SK-N-SH (cell line): ENCODE measurements at regions not wholly inside any gene's neighbourhood (a gene's known extent, or its start where the extent isn't known, plus 50 kb on each side); places are given as distances from the start of the nearest gene placed in this dataset.

ENCODE experiments used
- CTCF ChIA-PET: fragments of 300-600, 350-600 bp; formaldehyde crosslinking; extraction: SDS; loops from one replicate; lab custom pipeline; 2021; lab: Yijun Ruan, JAX
- POLR2A ChIA-PET: fragments of 350-600 bp; sonication (Branson Sonifier 250); formaldehyde crosslinking; extraction: SDS; loops from one replicate; lab custom pipeline; 2020; ENCODE audit warnings: antibody characterized with exemption, inconsistent platforms; lab: Yijun Ruan, JAX
- DNase-seq: peaks from one replicate; pipeline ENCODE4 v3.0.0; 2012
- H2AFZ ChIP-seq: fragments of 200-600 bp; sonication (generic); 2 replicates; pipeline ENCODE4 v1.8.1; 2016; ENCODE audit warnings: antibody characterized with exemption, mild to moderate bottlenecking, low read depth
- H3F3A ChIP-seq: fragments of 200-600 bp; sonication (generic); replicated peaks from 2 replicates; pipeline ENCODE3; 2016; ENCODE audit warnings: antibody characterized with exemption, mild to moderate bottlenecking; ENCODE audit not compliant: insufficient read depth
- H3K27ac ChIP-seq, 2 experiments: fragments of 200-500 bp in 1 of 2; fragments of 200-600 bp in 1 of 2; sonication (Bioruptor generic) in 1 of 2; sonication (generic), shearing (Covaris generic) in 1 of 2; 2 replicates each; pipeline versions ENCODE4 v1.5.1 to v1.6.1; 2014 to 2016; ENCODE audit warnings: low read depth in 2 of 2, inconsistent platforms in 1 of 2, low read length in 1 of 2, mild to moderate bottlenecking in 1 of 2, mixed read lengths in 1 of 2
- H3K27me3 ChIP-seq: fragments of 200-600 bp; sonication (generic), shearing (Covaris generic); 2 replicates; pipeline ENCODE4 v1.6.1; 2016; ENCODE audit warnings: mixed run types; ENCODE audit not compliant: insufficient read depth
- H3K36me3 ChIP-seq, 2 experiments: fragments of 200-500 bp in 1 of 2; fragments of 200-600 bp in 1 of 2; sonication (Bioruptor generic) in 1 of 2; sonication (generic) in 1 of 2; replicated peaks in 1 of 2; 2 replicates each; pipeline versions ENCODE3 to v1.5.1; 2014 to 2016; ENCODE audit warnings: low read length in 1 of 2, mild to moderate bottlenecking in 1 of 2; ENCODE audit not compliant: insufficient read depth in 2 of 2, control insufficient read depth in 1 of 2
- H3K4me1 ChIP-seq, 2 experiments: fragments of 200-500 bp in 1 of 2; fragments of 200-600 bp in 1 of 2; sonication (Bioruptor generic) in 1 of 2; sonication (generic), shearing (Covaris generic) in 1 of 2; 2 replicates each; pipeline versions ENCODE4 v1.5.1 to v1.6.1; 2014 to 2016; ENCODE audit warnings: low read depth in 1 of 2, low read length in 1 of 2, mixed run types in 1 of 2; ENCODE audit not compliant: insufficient read depth in 2 of 2, control insufficient read depth in 1 of 2
- H3K4me2 ChIP-seq: fragments of 200-600 bp; sonication (generic), shearing (Covaris generic); 2 replicates; pipeline ENCODE4 v1.6.1; 2017; ENCODE audit warnings: mixed run types
- H3K4me3 ChIP-seq, 2 experiments: fragments of 200-500 bp in 1 of 2; fragments of 200-600 bp in 1 of 2; sonication (Bioruptor generic) in 1 of 2; sonication (generic), shearing (Covaris generic) in 1 of 2; 2 replicates each; pipeline versions ENCODE4 v1.5.1 to v1.8.1; 2014 to 2016; ENCODE audit warnings: low read depth in 2 of 2, inconsistent platforms in 1 of 2, low read length in 1 of 2, mild to moderate bottlenecking in 1 of 2, mixed read lengths in 1 of 2, moderate library complexity in 1 of 2
- H3K79me2 ChIP-seq: fragments of 200-600 bp; sonication (generic); 2 replicates; pipeline ENCODE4 v1.8.1; 2017; ENCODE audit warnings: mild to moderate bottlenecking; ENCODE audit not compliant: insufficient read depth
- H3K9ac ChIP-seq: fragments of 200-600 bp; sonication (generic); 2 replicates; pipeline ENCODE4 v1.6.1; 2017; ENCODE audit warnings: mixed run types
- H3K9me2 ChIP-seq: fragments of 200-600 bp; sonication (generic); 2 replicates; pipeline ENCODE4 v1.6.1; 2017; ENCODE audit warnings: mixed run types
- H3K9me3 ChIP-seq: fragments of 200-600 bp; sonication (generic); 2 replicates; pipeline ENCODE4 v1.6.1; 2017; ENCODE audit warnings: mixed run types, mild to moderate bottlenecking, moderate library complexity
- H4K20me1 ChIP-seq: fragments of 200-600 bp; sonication (generic); 2 replicates; pipeline ENCODE4 v1.6.1; 2017; ENCODE audit warnings: mild to moderate bottlenecking, mixed run types; ENCODE audit not compliant: insufficient read depth
- CHD2 ChIP-seq: fragments of 150-350 bp; IDR thresholded peaks from 2 replicates; pipeline ENCODE4 v1.6.1; 2018; ENCODE audit warnings: low read length; ENCODE audit not compliant: partially characterized antibody
- EP300 ChIP-seq, 2 experiments: IDR thresholded peaks; 2 replicates each; pipeline versions ENCODE4 v1.4.0 to v1.6.1; 2012; ENCODE audit warnings: borderline replicate concordance in 1 of 2, low read depth in 1 of 2, low read length in 1 of 2
- FOSL2 ChIP-seq: IDR thresholded peaks from 2 replicates; pipeline ENCODE4 v1.4.0; 2012; ENCODE audit warnings: low read depth, mild to moderate bottlenecking, moderate library complexity, borderline replicate concordance
- MXI1 ChIP-seq: IDR thresholded peaks from 2 replicates; pipeline ENCODE4 v1.6.1; 2012; ENCODE audit warnings: mild to moderate bottlenecking, low read depth, low read length, improper control_type of control experiment
- NRF1 ChIP-seq: IDR thresholded peaks from 2 replicates; pipeline ENCODE4 v1.6.1; 2012; ENCODE audit warnings: low read depth, mild to moderate bottlenecking, low read length
- PBX3 ChIP-seq: IDR thresholded peaks from 2 replicates; pipeline ENCODE4; 2012
- POLR2AphosphoS5 ChIP-seq: IDR thresholded peaks from 2 replicates; pipeline ENCODE4 v1.6.1; 2012; ENCODE audit warnings: low read depth, low read length
- RAD21 ChIP-seq: IDR thresholded peaks from 2 replicates; pipeline ENCODE4 v1.6.1; 2012; ENCODE audit warnings: mild to moderate bottlenecking, low read length
- RCOR1 ChIP-seq: fragments of 150-350 bp; IDR thresholded peaks from 2 replicates; pipeline ENCODE4 v1.6.1; 2017; ENCODE audit warnings: antibody characterized with exemption, low read length
- REST ChIP-seq: IDR thresholded peaks from 2 replicates; pipeline ENCODE4 v1.6.1; 2012; ENCODE audit warnings: mild to moderate bottlenecking, low read depth, low read length, moderate library complexity
- SMC3 ChIP-seq: IDR thresholded peaks from 2 replicates; pipeline ENCODE4 v1.6.1; 2012; ENCODE audit warnings: low read depth, low read length, improper control_type of control experiment
- TCF12 ChIP-seq: IDR thresholded peaks from 2 replicates; pipeline ENCODE4 v1.4.0; 2012
- TEAD4 ChIP-seq: IDR thresholded peaks from 2 replicates; pipeline ENCODE4 v1.4.0; 2012; ENCODE audit warnings: mild to moderate bottlenecking, borderline replicate concordance; ENCODE audit not compliant: insufficient read depth
- USF2 ChIP-seq: fragments of 150-350 bp; IDR thresholded peaks from 2 replicates; pipeline ENCODE4 v1.6.1; 2017; ENCODE audit warnings: antibody characterized with exemption, low read length, low read depth, borderline replicate concordance
- WGBS: methylation state at CpG from one replicate; pipeline ENCODE4 v1.1.6; 2017; ENCODE audit warnings: low lambda C conversion rate; 5-methylcytosine and 5-hydroxymethylcytosine counted together

- Histone ChIP-seq H3K4me1 (no peaks in the 10 kb centered on the region), H3K36me3 (no peaks in the 10 kb centered on the region), H3K4me3 (no peak overlapping the region), H4K20me1 (no peaks in the 10 kb centered on the region), H3K27me3 (peaks cover 6% of the 10 kb centered on the region; the same call in 1 of the 2 replicates), H3K79me2 (no peaks in the 10 kb centered on the region), H3F3A (peaks cover 4% of the 10 kb centered on the region), H2AFZ (no peak overlapping the region), H3K4me2 (no peak overlapping the region), H3K9me3 (no peaks in the 10 kb centered on the region), H3K9me2 (no peaks in the 10 kb centered on the region), H3K9ac (no peak overlapping the region), H3K27ac (no peak overlapping the region)
- DNase-seq: no peak
- 5% methylated on average over 3 of the region's 3 CpGs for WGBS
- ChIA-PET POLR2A (no interaction called here), CTCF (no interaction called here)
- TF ChIP-seq PBX3 (no peak), RAD21 (no peak), CHD2 (no peak), SMC3 (no peak), REST (no peak), MXI1 (no peak), NRF1 (no peak), RCOR1 (no peak), FOSL2 (no peak), POLR2AphosphoS5 (no peak), TCF12 (no peak), USF2 (no peak), TEAD4 (no peak), EP300 (IDR thresholded peaks at IDR 0.05; ENCODE audit: borderline replicate concordance in 1 of 2, low read depth in 1 of 2, low read length in 1 of 2) (no peak)
These were observed 399.9 kb upstream of the ADAMTSL1 start for GRCh38 chr9:18074041-18074440.
